OCI-LY1 (cell line): ENCODE measurements at regions not wholly inside any gene's neighbourhood (a gene's known extent, or its start where the extent isn't known, plus 50 kb on each side); places are given as distances from the start of the nearest gene placed in this dataset.

Experiments used
- H2AFZ ChIP-seq: fragments of 200-600 bp; sonication (generic), shearing (Covaris generic); 2 replicates; pipeline ENCODE4 v1.6.0; 2014; ENCODE audit warnings: antibody characterized with exemption, mild to moderate bottlenecking, low read length
- H3F3A ChIP-seq: fragments of 200-600 bp; sonication (generic), shearing (Covaris generic); 2 replicates; pipeline ENCODE4 v1.6.0; 2014; ENCODE audit warnings: mild to moderate bottlenecking, antibody characterized with exemption, low read length, moderate library complexity; ENCODE audit not compliant: insufficient read depth
- H3K27ac ChIP-seq: fragments of 200-600 bp; sonication (generic); 2 replicates; pipeline ENCODE4 v1.5.1; 2014; ENCODE audit warnings: low read length, mixed run types, mild to moderate bottlenecking, low read depth; ENCODE audit not compliant: poor library complexity, severe bottlenecking
- H3K27me3 ChIP-seq: fragments of 200-600 bp; sonication (generic); 2 replicates; pipeline ENCODE4 v1.6.0; 2014; ENCODE audit warnings: antibody characterized with exemption, mild to moderate bottlenecking, low read length, moderate library complexity; ENCODE audit not compliant: insufficient read depth
- H3K36me3 ChIP-seq: fragments of 200-600 bp; sonication (generic); 2 replicates; pipeline ENCODE4 v1.6.1; 2014; ENCODE audit warnings: mild to moderate bottlenecking, antibody characterized with exemption, low read length, moderate library complexity, mixed read lengths; ENCODE audit not compliant: insufficient read depth
- H3K4me1 ChIP-seq: fragments of 200-600 bp; sonication (generic); 2 replicates; pipeline ENCODE4 v1.5.1; 2014; ENCODE audit warnings: mild to moderate bottlenecking, low read length, moderate library complexity; ENCODE audit not compliant: insufficient read depth, severe bottlenecking
- H3K4me2 ChIP-seq: fragments of 200-600 bp; sonication (generic), shearing (Covaris generic); 2 replicates; pipeline ENCODE4 v1.6.1; 2014; ENCODE audit warnings: low read length
- H3K4me3 ChIP-seq: fragments of 200-600 bp; sonication (generic); 2 replicates; pipeline ENCODE4 v1.5.1; 2014; ENCODE audit warnings: low read length, low read depth, mild to moderate bottlenecking, mixed read lengths; ENCODE audit not compliant: poor library complexity, severe bottlenecking
- H3K79me2 ChIP-seq: fragments of 200-600 bp; shearing (Covaris generic); 2 replicates; pipeline ENCODE4 v1.6.1; 2016; ENCODE audit warnings: mixed run types, low read length, mixed read lengths; ENCODE audit not compliant: insufficient read depth
- H3K9ac ChIP-seq: fragments of 200-600 bp; sonication (generic), shearing (Covaris generic); 2 replicates; pipeline ENCODE4 v1.6.1; 2014; ENCODE audit warnings: mild to moderate bottlenecking, low read length, mixed read lengths
- H3K9me2 ChIP-seq: fragments of 200-600 bp; sonication (generic), shearing (Covaris generic); 2 replicates; pipeline ENCODE4 v1.6.1; 2014; ENCODE audit warnings: low read depth, mild to moderate bottlenecking, low read length, mixed read lengths
- H3K9me3 ChIP-seq: fragments of 200-600 bp; shearing (Covaris generic); 2 replicates; pipeline ENCODE4 v1.6.1; 2014; ENCODE audit warnings: low read length, mixed read lengths
- H4K20me1 ChIP-seq: fragments of 200-600 bp; sonication (generic), shearing (Covaris generic); 2 replicates; pipeline ENCODE4 v1.6.0; 2016; ENCODE audit warnings: mild to moderate bottlenecking, low read length; ENCODE audit not compliant: insufficient read depth
- CTCF ChIP-seq: fragments of 200-600 bp; sonication (generic), shearing (Covaris generic); IDR thresholded peaks from 2 replicates; pipeline ENCODE4 v1.5.1; 2017; ENCODE audit warnings: mild to moderate bottlenecking, antibody characterized with exemption, low read length, moderate library complexity, mixed read lengths
- EZH2 ChIP-seq: fragments of 200-600 bp; sonication (generic), shearing (Covaris generic); IDR thresholded peaks from 2 replicates; pipeline ENCODE4 v1.8.0; 2017; ENCODE audit warnings: borderline replicate concordance, mixed run types, mild to moderate bottlenecking, antibody characterized with exemption, low read length, moderate library complexity, mixed read lengths

GRCh38 chr20:6709910-6710595 is 57.4 kb upstream of the BMP2 start:
- no peak overlapping the region for H3K4me3 ChIP-seq
- no peak for TF ChIP-seq EZH2
- TF ChIP-seq CTCF = no peak
- H3K9me2 ChIP-seq = no peaks in the 10 kb centered on the region
- H2AFZ ChIP-seq = no peak overlapping the region
- H3K4me2 ChIP-seq = no peak overlapping the region
- H3K27ac ChIP-seq = no peak overlapping the region
- no peaks in the 10 kb centered on the region for H4K20me1 ChIP-seq
- H3K79me2 ChIP-seq = no peaks in the 10 kb centered on the region
- H3K4me1 ChIP-seq = no peaks in the 10 kb centered on the region
- H3F3A ChIP-seq = no peaks in the 10 kb centered on the region
- no peaks in the 10 kb centered on the region for H3K36me3 ChIP-seq
- no peaks in the 10 kb centered on the region for H3K27me3 ChIP-seq
- no peak overlapping the region for H3K9ac ChIP-seq
- no peaks in the 10 kb centered on the region for H3K9me3 ChIP-seq

GRCh38 chr20:6708010-6708409 is 59.5 kb upstream of the BMP2 start:
- Histone ChIP-seq H3K79me2 (no peaks in the 10 kb centered on the region), H3K4me2 (no peak overlapping the region), H3K27ac (no peak overlapping the region), H3K36me3 (no peaks in the 10 kb centered on the region), H4K20me1 (no peaks in the 10 kb centered on the region), H3K4me3 (no peak overlapping the region), H3K9me2 (no peaks in the 10 kb centered on the region), H3K9me3 (no peaks in the 10 kb centered on the region), H3F3A (no peaks in the 10 kb centered on the region), H3K9ac (no peak overlapping the region), H3K27me3 (no peaks in the 10 kb centered on the region), H2AFZ (no peak overlapping the region), H3K4me1 (no peaks in the 10 kb centered on the region)
- TF ChIP-seq EZH2 = no peak
- no peak for TF ChIP-seq CTCF

- Histone ChIP-seq H3K4me2 (no peak overlapping the region), H3K79me2 (no peaks in the 10 kb centered on the region), H3K9me3 (no peaks in the 10 kb centered on the region), H3K9me2 (no peaks in the 10 kb centered on the region), H3K36me3 (no peaks in the 10 kb centered on the region), H2AFZ (no peak overlapping the region), H4K20me1 (no peaks in the 10 kb centered on the region), H3K27ac (no peak overlapping the region), H3K27me3 (no peaks in the 10 kb centered on the region), H3K4me3 (no peak overlapping the region), H3K9ac (no peak overlapping the region), H3K4me1 (no peaks in the 10 kb centered on the region), H3F3A (no peaks in the 10 kb centered on the region)
- no peak for TF ChIP-seq CTCF
- no peak for TF ChIP-seq EZH2
These were observed 60.1 kb upstream of the BMP2 start for GRCh38 chr20:6707321-6707831.
